Activated T-cell treated with anti-CD3 and anti-CD28 coated beads, Interleukin-2, amount 50 U/mL, for 72 hours (primary cell): ENCODE measurements at regions not wholly inside any gene's neighbourhood (a gene's known extent, or its start where the extent isn't known, plus 50 kb on each side); places are given as distances from the start of the nearest gene placed in this dataset.

Experiments
- ATAC-seq, 2 donors: fragments of 150-1000 bp; cut with Tn5 transposase; replicated peaks in 1 of 2; 2 replicates each; pipeline ENCODE4 v1.10.0; 2021; ENCODE audit warnings: moderate library complexity in 2 of 2, mild to moderate bottlenecking in 1 of 2
- DNase-seq, 2 donors: peaks; one replicate each; pipeline ENCODE4 v3.0.0; 2021 to 2022; ENCODE audit warnings: mixed read lengths in 1 of 2
- H3K27ac Mint-ChIP-seq: one replicate; pipeline ENCODE4 v1.8.0; 2022; ENCODE audit warnings: mild to moderate bottlenecking, moderate library complexity, mixed read lengths
- H3K27me3 Mint-ChIP-seq: one replicate; pipeline ENCODE4 v1.8.0; 2022; ENCODE audit warnings: low read depth, mixed read lengths
- H3K36me3 Mint-ChIP-seq, 2 donors: one replicate each; pipeline ENCODE4 v1.8.0; 2022; ENCODE audit warnings: mixed read lengths in 2 of 2, mild to moderate bottlenecking in 1 of 2; ENCODE audit not compliant: insufficient read depth in 2 of 2
- H3K4me1 Mint-ChIP-seq: one replicate; pipeline ENCODE4 v1.8.0; 2022; ENCODE audit warnings: low read depth, mixed read lengths
- H3K4me3 Mint-ChIP-seq, 2 donors: one replicate each; pipeline ENCODE4 v1.8.0; 2022; ENCODE audit warnings: mild to moderate bottlenecking in 2 of 2, mixed read lengths in 2 of 2, moderate library complexity in 2 of 2
- H3K9me3 Mint-ChIP-seq, 2 donors: one replicate each; pipeline ENCODE4 v1.8.0; 2022; ENCODE audit warnings: mixed read lengths in 2 of 2

DNA sequence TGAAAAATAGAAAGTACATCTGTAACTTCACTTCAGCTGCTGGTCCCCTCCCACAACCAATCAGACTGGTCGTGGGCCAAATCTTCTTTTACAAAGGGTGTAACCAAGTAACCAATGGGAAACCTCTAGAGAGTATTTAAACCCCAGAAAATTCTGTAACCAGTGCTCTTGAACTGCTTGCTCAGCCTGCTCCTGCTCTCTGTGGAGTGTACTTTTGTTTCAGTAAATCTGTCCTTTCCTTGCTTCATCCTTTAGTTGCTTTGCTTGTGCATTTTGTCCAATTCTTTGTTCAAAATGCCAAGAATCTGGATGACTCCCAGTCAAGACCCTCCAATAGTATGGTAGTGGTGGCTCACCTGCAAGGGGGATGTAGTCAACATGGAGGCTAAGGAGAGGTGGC, 489.1 kb downstream of the FUT8 start:
- H3K27me3 Mint-ChIP-seq, result no peaks in the 10 kb centered on the region
- no peak overlapping the region for H3K4me3 Mint-ChIP-seq
- H3K36me3 Mint-ChIP-seq, result peaks cover 3 to 8% of the 10 kb centered on the region in 2 donors
- H3K9me3 Mint-ChIP-seq, result peaks cover 6 to 10% of the 10 kb centered on the region in 2 donors
- no peak overlapping the region for H3K27ac Mint-ChIP-seq
- peaks cover 6% of the 10 kb centered on the region for H3K4me1 Mint-ChIP-seq
- DNase-seq (no peak), ATAC-seq (no peak)

DNA sequence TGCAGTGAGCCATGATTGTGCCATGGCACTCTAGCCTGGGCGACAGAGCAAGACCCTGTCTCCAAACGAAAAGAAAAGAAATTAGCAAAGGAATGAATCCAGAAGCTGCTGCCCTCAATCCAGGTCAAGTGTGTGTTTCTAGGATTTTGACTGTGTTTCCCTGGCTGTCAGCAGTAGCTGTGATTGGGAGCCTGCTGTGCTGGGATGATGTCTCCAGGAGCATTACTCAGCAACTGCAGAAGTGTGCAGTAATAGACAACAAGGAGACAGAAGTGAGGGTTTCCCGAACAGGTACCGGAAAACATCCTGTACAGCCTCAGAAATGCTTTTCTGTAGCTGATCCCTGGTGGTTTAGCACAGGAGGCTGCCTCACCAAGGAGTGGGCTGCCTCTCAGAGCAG, 492.5 kb downstream of the FUT8 start:
- Mint-ChIP-seq H3K9me3 (peaks cover 6 to 8% of the 10 kb centered on the region in 2 donors), H3K36me3 (peaks cover 3 to 8% of the 10 kb centered on the region in 2 donors), H3K27ac (no peak overlapping the region), H3K27me3 (no peaks in the 10 kb centered on the region), H3K4me3 (no peak overlapping the region), H3K4me1 (peaks cover 11% of the 10 kb centered on the region)
- ATAC-seq (no peak), DNase-seq (no peak)

DNA sequence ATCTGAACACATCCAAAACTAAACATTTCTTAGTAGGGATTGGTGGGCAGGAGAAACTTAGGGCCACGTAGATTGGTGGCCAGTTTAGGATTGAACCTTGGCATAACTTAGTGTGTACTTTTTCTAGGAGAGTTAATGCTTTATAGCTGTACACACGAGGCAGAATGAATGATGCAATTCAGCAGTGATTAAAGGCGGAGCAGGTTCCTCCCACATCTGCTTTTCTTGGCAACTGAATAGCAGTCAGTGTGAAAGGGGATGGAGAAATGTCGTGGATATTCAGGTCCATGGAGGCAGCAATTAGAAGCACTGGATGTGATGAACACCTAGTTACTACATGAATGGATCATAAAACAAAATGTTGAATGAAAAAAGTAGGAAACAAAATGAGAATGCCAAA, 493.8 kb downstream of the FUT8 start:
- H3K4me1 Mint-ChIP-seq, result peaks cover 11% of the 10 kb centered on the region

DNA sequence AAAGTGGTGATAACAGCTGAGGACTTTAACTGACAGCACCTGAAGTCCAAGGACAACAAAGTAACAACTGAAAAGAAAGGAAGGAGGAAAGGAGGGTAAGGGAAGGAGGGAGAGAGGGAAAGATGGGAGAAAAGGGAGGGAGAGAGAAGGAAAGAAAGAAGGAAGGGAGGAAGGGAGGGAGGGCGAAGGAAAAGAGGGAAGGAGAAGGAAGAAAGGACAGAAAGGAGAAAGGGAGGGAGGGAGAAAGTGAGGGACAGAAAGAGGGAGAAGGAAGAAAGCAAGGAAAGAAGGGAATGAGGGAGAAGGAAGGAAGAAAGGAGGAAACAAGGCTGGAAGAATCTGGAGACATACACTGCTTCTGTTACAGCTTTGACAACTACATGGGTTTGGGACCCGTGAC, 494.4 kb downstream of the FUT8 start:
- Mint-ChIP-seq H3K27me3 (no peaks in the 10 kb centered on the region), H3K4me3 (no peak overlapping the region), H3K27ac (no peak overlapping the region), H3K36me3 (no peaks in the 10 kb centered on the region), H3K9me3 (no peaks in the 10 kb centered on the region), H3K4me1 (peaks cover 11% of the 10 kb centered on the region)
- DNase-seq (no peak), ATAC-seq (no peak)

More for the DNA sequence above, 493.8 kb downstream of the FUT8 start:
- Mint-ChIP-seq H3K9me3 (peaks cover 0 to 2% of the 10 kb centered on the region in 2 donors), H3K27me3 (no peaks in the 10 kb centered on the region), H3K27ac (no peak overlapping the region), H3K36me3 (no peaks in the 10 kb centered on the region), H3K4me3 (no peak overlapping the region)
- DNase-seq, result no peak
- no peak for ATAC-seq

DNA sequence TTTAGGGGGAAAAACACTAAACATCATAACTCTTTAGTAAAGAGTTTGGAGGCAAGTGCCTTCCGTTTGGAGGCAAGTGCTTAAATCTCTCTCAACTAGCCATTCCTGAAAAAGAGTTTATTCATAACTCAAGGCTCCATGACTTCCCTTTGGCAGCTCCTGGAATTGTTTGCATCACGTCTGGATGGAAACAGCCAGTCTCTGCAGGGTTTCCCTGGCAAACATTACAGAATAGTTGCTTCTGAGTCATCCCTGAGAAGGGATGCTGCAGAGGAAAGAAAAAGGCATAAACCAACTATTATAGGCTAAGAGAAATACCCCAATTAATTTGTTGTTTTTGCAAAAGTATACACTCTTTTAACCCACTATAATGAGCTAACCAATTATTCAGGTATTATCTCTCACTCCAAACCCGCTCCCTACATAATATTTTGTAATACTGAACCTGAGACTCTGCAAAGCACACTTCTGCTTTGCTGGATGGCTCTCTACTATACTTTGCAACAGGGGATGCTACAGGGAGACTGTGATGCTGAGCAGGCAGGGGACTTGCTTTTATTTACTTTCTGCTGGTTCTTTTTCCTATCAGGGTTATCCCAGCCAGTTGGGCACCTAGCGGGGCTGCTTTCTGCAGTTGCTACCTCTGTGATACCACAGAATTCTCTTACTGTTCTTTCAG, 497.7 kb downstream of the FUT8 start:
- H3K4me3 Mint-ChIP-seq, result no peak overlapping the region
- H3K27ac Mint-ChIP-seq, result no peak overlapping the region
- no peaks in the 10 kb centered on the region for H3K27me3 Mint-ChIP-seq
- peaks cover 0 to 2% of the 10 kb centered on the region in 2 donors for H3K36me3 Mint-ChIP-seq
- peaks cover 18% of the 10 kb centered on the region for H3K4me1 Mint-ChIP-seq
- DNase-seq (no peak), ATAC-seq (no peak)
- H3K9me3 Mint-ChIP-seq, result peaks cover 1 to 3% of the 10 kb centered on the region in 2 donors

DNA sequence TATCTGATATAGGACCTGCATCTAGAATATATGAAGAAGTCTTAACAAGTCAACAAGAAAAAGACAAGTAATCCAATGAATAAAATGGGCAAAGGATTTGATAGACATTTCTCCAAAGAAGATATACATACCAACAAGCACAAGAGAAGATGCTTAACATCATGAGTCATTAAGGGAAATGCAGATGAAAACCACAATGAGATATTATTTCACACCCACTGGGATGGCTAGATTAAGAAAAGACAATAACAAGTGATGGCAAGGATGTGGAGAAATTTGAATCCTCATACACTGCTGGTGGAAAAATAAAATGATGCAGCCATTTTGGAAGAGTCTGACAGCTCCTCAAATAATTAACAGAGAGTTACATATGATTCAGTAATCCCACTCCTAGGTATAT, 502.6 kb downstream of the FUT8 start:
- Mint-ChIP-seq H3K9me3 (peaks cover 2 to 3% of the 10 kb centered on the region in 2 donors), H3K36me3 (peaks cover 0 to 2% of the 10 kb centered on the region in 2 donors), H3K27ac (no peak overlapping the region), H3K27me3 (no peaks in the 10 kb centered on the region), H3K4me3 (no peak overlapping the region), H3K4me1 (peaks cover 25% of the 10 kb centered on the region)
- ATAC-seq (peak; percentile 55 to 66), DNase-seq (no peak)

DNA sequence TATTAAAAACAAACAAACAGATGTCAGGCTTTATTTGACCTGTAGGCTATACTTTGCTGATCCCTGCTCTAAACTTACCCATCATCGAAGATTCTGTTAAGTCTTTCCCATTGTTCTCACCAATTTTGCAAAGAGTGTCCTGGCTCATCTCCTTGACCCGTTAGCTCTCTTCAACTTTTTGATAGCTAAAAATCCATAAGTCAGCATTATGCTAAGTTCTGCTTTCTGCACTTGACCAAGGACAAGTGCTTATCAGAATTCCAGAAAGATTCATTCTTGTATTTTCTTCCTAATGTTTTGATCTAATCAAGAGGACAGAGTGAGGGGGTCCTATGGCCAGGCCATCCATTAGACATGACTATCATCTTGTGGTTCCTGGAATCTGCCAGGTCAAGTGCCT, 503.5 kb downstream of the FUT8 start:
- Mint-ChIP-seq H3K36me3 (peaks cover 0 to 2% of the 10 kb centered on the region in 2 donors), H3K4me3 (no peak overlapping the region), H3K4me1 (peaks cover 25% of the 10 kb centered on the region), H3K27ac (no peak overlapping the region), H3K9me3 (peaks cover 2 to 3% of the 10 kb centered on the region in 2 donors), H3K27me3 (no peaks in the 10 kb centered on the region)
- ATAC-seq, result no peak
- no peak for DNase-seq

DNA sequence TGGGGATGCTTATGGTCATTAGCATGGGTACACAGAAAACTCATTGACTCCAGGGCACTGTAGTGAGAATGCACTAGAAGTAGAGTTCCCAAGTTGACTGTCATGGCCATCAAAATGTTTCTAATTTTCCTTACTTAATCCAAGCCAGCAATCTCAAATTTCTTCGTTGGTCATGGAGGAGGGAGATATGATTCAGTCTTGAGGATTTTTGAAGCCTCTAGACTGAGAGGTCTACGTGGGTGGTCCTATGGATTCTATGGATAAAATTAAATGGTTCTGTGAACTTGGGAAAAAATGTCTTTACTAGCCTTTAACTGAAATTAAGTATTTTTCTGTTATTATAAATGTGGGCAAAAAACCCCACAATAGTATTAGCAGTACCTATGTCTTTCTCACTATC, 508.5 kb downstream of the FUT8 start:
- peaks cover 14% of the 10 kb centered on the region for H3K4me1 Mint-ChIP-seq
- no peak for ATAC-seq
- peaks cover 0 to 1% of the 10 kb centered on the region in 2 donors for H3K36me3 Mint-ChIP-seq
- no peaks in the 10 kb centered on the region for H3K9me3 Mint-ChIP-seq
- H3K4me3 Mint-ChIP-seq, result no peak overlapping the region
- no peak for DNase-seq
- no peak overlapping the region for H3K27ac Mint-ChIP-seq
- H3K27me3 Mint-ChIP-seq, result peaks cover 7% of the 10 kb centered on the region

DNA sequence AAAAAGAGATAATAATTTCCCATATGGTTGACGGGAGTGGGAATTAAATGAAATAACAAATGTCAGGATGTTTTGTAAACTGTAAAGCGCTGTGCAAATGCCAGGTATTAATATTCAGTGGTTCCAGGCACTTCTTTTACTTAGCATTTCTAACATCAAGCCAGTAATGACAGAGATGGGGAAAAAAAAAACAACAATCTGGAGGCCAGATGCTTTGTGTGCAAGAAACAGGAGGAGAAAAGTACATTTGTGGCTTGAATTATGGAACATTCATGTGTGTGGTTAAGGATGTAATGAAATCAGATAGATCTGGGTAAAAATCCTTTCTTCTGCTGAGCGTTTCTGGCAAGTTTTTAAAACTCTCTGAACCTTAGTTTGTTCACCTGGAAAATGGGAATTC, 509.6 kb downstream of the FUT8 start:
- peak overlapping the region; percentile 10 for H3K27ac Mint-ChIP-seq
- DNase-seq, result no peak
- H3K4me1 Mint-ChIP-seq, result peaks cover 24% of the 10 kb centered on the region
- ATAC-seq, result no peak
- peaks cover 2 to 3% of the 10 kb centered on the region in 2 donors for H3K36me3 Mint-ChIP-seq
- no peak overlapping the region for H3K4me3 Mint-ChIP-seq
- H3K9me3 Mint-ChIP-seq, result no peaks in the 10 kb centered on the region
- H3K27me3 Mint-ChIP-seq, result peaks cover 8% of the 10 kb centered on the region

DNA sequence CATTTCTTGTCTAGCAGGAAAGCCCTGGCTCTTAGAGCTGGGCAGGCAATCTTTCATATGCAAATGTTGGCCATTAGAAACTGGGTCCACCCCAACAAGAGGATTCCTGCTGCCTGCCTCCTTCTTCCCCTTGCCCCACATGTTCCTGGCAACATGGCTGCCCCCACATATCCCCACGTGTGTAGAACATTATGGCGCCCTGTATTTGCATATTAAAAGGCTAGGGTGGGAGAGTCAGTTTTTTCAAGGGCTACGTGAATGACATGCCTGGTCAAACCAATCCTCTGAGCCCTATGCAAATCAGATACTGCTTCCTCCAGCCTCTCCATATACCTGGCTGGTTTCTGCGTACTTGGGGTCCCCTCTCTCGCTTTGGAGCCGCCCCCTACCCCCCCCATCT, 514.0 kb downstream of the FUT8 start:
- DNase-seq (no peak), ATAC-seq (no peak)
- Mint-ChIP-seq H3K9me3 (no peaks in the 10 kb centered on the region), H3K27me3 (peaks cover 18% of the 10 kb centered on the region), H3K4me3 (no peak overlapping the region), H3K4me1 (peaks cover 44% of the 10 kb centered on the region), H3K27ac (no peak overlapping the region), H3K36me3 (peaks cover 2 to 3% of the 10 kb centered on the region in 2 donors)

DNA sequence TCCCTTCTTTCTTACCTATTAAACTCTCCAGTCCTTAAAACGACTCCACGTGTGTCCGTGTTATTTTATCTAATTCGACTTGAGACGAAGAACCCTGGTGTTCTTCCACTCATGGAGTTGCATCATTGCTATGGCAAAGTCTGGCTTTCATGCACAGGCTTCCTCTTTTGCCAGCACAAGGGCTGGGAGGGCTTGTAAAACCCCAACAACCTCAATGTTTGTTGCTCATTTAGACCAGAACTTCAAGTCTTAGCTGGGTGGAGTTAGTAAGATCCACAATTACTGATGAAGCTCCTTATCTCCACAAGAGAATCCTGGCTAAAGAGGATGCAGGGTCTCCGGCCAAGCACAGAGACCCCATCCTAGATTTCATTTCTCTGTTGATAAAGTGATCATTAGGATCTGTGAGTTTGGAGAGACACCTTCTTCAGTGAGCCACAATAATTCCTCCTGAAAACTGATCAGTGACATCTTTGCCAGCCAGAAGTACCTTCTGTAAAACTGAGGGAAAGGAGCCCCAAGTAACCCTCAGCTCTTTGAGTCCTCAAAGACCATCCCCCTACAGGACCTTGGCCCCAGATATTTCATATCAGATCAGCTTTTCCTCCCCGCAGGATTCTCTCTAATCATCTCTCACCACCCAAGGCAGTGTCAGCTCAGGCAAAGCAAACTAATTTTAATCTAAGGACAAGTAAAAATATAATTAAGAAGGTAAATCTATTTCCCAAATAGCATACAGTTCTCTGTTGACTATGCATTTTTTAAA, 514.6 kb downstream of the FUT8 start:
- peak overlapping the region; percentile 78 to 83 for H3K4me3 Mint-ChIP-seq
- peaks cover 44% of the 10 kb centered on the region for H3K4me1 Mint-ChIP-seq
- H3K36me3 Mint-ChIP-seq, result peaks cover 2 to 3% of the 10 kb centered on the region in 2 donors
- H3K27me3 Mint-ChIP-seq, result peaks cover 18% of the 10 kb centered on the region
- DNase-seq, result no peak
- no peak for ATAC-seq
- no peaks in the 10 kb centered on the region for H3K9me3 Mint-ChIP-seq
- H3K27ac Mint-ChIP-seq, result peak overlapping the region; percentile 61

DNA sequence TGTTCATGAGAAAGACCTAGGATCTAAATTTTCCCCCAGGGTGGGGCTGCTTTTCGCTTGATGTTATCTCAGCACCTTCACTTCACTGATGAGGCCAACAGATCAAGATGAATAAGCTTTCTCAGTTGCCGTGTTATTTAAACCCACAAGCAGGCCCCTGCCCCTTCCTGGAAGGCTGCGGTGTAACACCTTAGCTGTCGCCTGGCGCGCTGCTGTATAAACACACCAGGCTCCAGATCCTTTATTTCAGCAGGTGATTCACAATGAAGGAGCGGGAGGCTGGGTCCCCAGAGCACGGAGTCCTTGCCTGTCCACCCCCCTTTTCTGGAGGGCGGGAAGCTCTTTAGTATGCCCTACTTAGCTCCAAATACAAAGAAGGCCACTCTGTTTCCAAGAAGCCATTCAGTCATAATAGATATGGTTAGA, 515.4 kb downstream of the FUT8 start:
- H3K27ac Mint-ChIP-seq, result peak overlapping the region; percentile 61
- peaks cover 2 to 3% of the 10 kb centered on the region in 2 donors for H3K36me3 Mint-ChIP-seq
- H3K4me3 Mint-ChIP-seq, result peak overlapping the region; percentile 78 to 83
- peaks cover 18% of the 10 kb centered on the region for H3K27me3 Mint-ChIP-seq
- DNase-seq (peak; percentile 83 to 88), ATAC-seq (peak; percentile 98 to 99)
- no peaks in the 10 kb centered on the region for H3K9me3 Mint-ChIP-seq
- peaks cover 44% of the 10 kb centered on the region for H3K4me1 Mint-ChIP-seq

DNA sequence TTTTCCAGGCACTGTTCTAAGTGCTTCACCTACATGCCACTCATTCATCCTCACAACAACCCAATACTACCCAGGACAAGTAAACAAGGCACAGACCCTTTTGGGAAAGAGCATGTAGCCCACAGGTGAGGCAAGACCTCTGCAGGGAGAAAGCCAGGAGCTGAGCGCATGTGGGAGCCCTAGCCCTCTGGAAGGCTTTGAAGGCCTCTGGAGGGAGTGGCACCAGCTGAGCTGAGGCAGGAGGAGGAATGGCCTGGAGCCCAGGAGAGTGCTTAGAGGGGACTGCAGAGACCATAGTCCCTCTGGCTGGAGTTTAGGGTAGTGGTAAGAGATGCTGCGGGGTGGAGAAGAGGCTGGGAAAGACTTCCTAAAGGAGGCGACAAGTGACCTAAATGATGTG, 516.5 kb downstream of the FUT8 start:
- peak overlapping the region; percentile 2 for H3K27ac Mint-ChIP-seq

More for the DNA sequence above, 516.5 kb downstream of the FUT8 start:
- peak overlapping the region; percentile 24 to 83 for H3K4me3 Mint-ChIP-seq
- no peak for ATAC-seq
- H3K4me1 Mint-ChIP-seq, result peaks cover 44% of the 10 kb centered on the region
- H3K27me3 Mint-ChIP-seq, result peaks cover 18% of the 10 kb centered on the region
- peaks cover 2 to 3% of the 10 kb centered on the region in 2 donors for H3K36me3 Mint-ChIP-seq
- H3K9me3 Mint-ChIP-seq, result no peaks in the 10 kb centered on the region
- DNase-seq, result no peak
